SK-N-SH (cell line): ENCODE measurements at regions not wholly inside any gene's neighbourhood (a gene's known extent, or its start where the extent isn't known, plus 50 kb on each side); places are given as distances from the start of the nearest gene placed in this dataset.
"Not testable (repeated sequence)": the region's sequence is repeated elsewhere in the genome, so short reads cannot be mapped to it uniquely, and the experiment has no call there.

ENCODE experiments used
- CTCF ChIA-PET: fragments of 300-600, 350-600 bp; formaldehyde crosslinking; extraction: SDS; loops from one replicate; lab custom pipeline; 2021; lab: Yijun Ruan, JAX
- POLR2A ChIA-PET: fragments of 350-600 bp; sonication (Branson Sonifier 250); formaldehyde crosslinking; extraction: SDS; loops from one replicate; lab custom pipeline; 2020; ENCODE audit warnings: antibody characterized with exemption, inconsistent platforms; lab: Yijun Ruan, JAX
- DNase-seq: peaks from one replicate; pipeline ENCODE4 v3.0.0; 2012
- H2AFZ ChIP-seq: fragments of 200-600 bp; sonication (generic); 2 replicates; pipeline ENCODE4 v1.8.1; 2016; ENCODE audit warnings: antibody characterized with exemption, mild to moderate bottlenecking, low read depth
- H3F3A ChIP-seq: fragments of 200-600 bp; sonication (generic); replicated peaks from 2 replicates; pipeline ENCODE3; 2016; ENCODE audit warnings: antibody characterized with exemption, mild to moderate bottlenecking; ENCODE audit not compliant: insufficient read depth
- H3K27ac ChIP-seq, 2 experiments: fragments of 200-500 bp in 1 of 2; fragments of 200-600 bp in 1 of 2; sonication (Bioruptor generic) in 1 of 2; sonication (generic), shearing (Covaris generic) in 1 of 2; 2 replicates each; pipeline versions ENCODE4 v1.5.1 to v1.6.1; 2014 to 2016; ENCODE audit warnings: low read depth in 2 of 2, inconsistent platforms in 1 of 2, low read length in 1 of 2, mild to moderate bottlenecking in 1 of 2, mixed read lengths in 1 of 2
- H3K27me3 ChIP-seq: fragments of 200-600 bp; sonication (generic), shearing (Covaris generic); 2 replicates; pipeline ENCODE4 v1.6.1; 2016; ENCODE audit warnings: mixed run types; ENCODE audit not compliant: insufficient read depth
- H3K36me3 ChIP-seq, 2 experiments: fragments of 200-500 bp in 1 of 2; fragments of 200-600 bp in 1 of 2; sonication (Bioruptor generic) in 1 of 2; sonication (generic) in 1 of 2; replicated peaks in 1 of 2; 2 replicates each; pipeline versions ENCODE3 to v1.5.1; 2014 to 2016; ENCODE audit warnings: low read length in 1 of 2, mild to moderate bottlenecking in 1 of 2; ENCODE audit not compliant: insufficient read depth in 2 of 2, control insufficient read depth in 1 of 2
- H3K4me1 ChIP-seq, 2 experiments: fragments of 200-500 bp in 1 of 2; fragments of 200-600 bp in 1 of 2; sonication (Bioruptor generic) in 1 of 2; sonication (generic), shearing (Covaris generic) in 1 of 2; 2 replicates each; pipeline versions ENCODE4 v1.5.1 to v1.6.1; 2014 to 2016; ENCODE audit warnings: low read depth in 1 of 2, low read length in 1 of 2, mixed run types in 1 of 2; ENCODE audit not compliant: insufficient read depth in 2 of 2, control insufficient read depth in 1 of 2
- H3K4me2 ChIP-seq: fragments of 200-600 bp; sonication (generic), shearing (Covaris generic); 2 replicates; pipeline ENCODE4 v1.6.1; 2017; ENCODE audit warnings: mixed run types
- H3K4me3 ChIP-seq, 2 experiments: fragments of 200-500 bp in 1 of 2; fragments of 200-600 bp in 1 of 2; sonication (Bioruptor generic) in 1 of 2; sonication (generic), shearing (Covaris generic) in 1 of 2; 2 replicates each; pipeline versions ENCODE4 v1.5.1 to v1.8.1; 2014 to 2016; ENCODE audit warnings: low read depth in 2 of 2, inconsistent platforms in 1 of 2, low read length in 1 of 2, mild to moderate bottlenecking in 1 of 2, mixed read lengths in 1 of 2, moderate library complexity in 1 of 2
- H3K79me2 ChIP-seq: fragments of 200-600 bp; sonication (generic); 2 replicates; pipeline ENCODE4 v1.8.1; 2017; ENCODE audit warnings: mild to moderate bottlenecking; ENCODE audit not compliant: insufficient read depth
- H3K9ac ChIP-seq: fragments of 200-600 bp; sonication (generic); 2 replicates; pipeline ENCODE4 v1.6.1; 2017; ENCODE audit warnings: mixed run types
- H3K9me2 ChIP-seq: fragments of 200-600 bp; sonication (generic); 2 replicates; pipeline ENCODE4 v1.6.1; 2017; ENCODE audit warnings: mixed run types
- H3K9me3 ChIP-seq: fragments of 200-600 bp; sonication (generic); 2 replicates; pipeline ENCODE4 v1.6.1; 2017; ENCODE audit warnings: mixed run types, mild to moderate bottlenecking, moderate library complexity
- H4K20me1 ChIP-seq: fragments of 200-600 bp; sonication (generic); 2 replicates; pipeline ENCODE4 v1.6.1; 2017; ENCODE audit warnings: mild to moderate bottlenecking, mixed run types; ENCODE audit not compliant: insufficient read depth
- CTCF ChIP-seq: fragments of 200-600 bp; sonication (generic); IDR thresholded peaks from 2 replicates; pipeline ENCODE4 v1.6.1; 2017; ENCODE audit warnings: antibody characterized with exemption, mild to moderate bottlenecking, moderate library complexity
- ELF1 ChIP-seq: IDR thresholded peaks from 2 replicates; pipeline ENCODE4 v1.4.0; 2012
- FOSL2 ChIP-seq: IDR thresholded peaks from 2 replicates; pipeline ENCODE4 v1.4.0; 2012; ENCODE audit warnings: low read depth, mild to moderate bottlenecking, moderate library complexity, borderline replicate concordance
- FOXJ3 ChIP-seq: sonication (generic); formaldehyde crosslinking; IDR thresholded peaks from 2 replicates; pipeline ENCODE4 v1.5.1; 2020; ENCODE audit warnings: mild to moderate bottlenecking, missing genetic modification reagents
- GATA2 ChIP-seq: sonication (generic); formaldehyde crosslinking; IDR thresholded peaks from 2 replicates; pipeline ENCODE4 v1.5.0; 2020; ENCODE audit warnings: mild to moderate bottlenecking, missing genetic modification reagents
- IRF3 ChIP-seq: fragments of 150-350 bp; IDR thresholded peaks from 2 replicates; pipeline ENCODE4 v1.6.1; 2016; ENCODE audit warnings: mild to moderate bottlenecking, low read depth, low read length
- POLR2AphosphoS5 ChIP-seq: IDR thresholded peaks from 2 replicates; pipeline ENCODE4 v1.6.1; 2012; ENCODE audit warnings: low read depth, low read length
- RAD21 ChIP-seq: IDR thresholded peaks from 2 replicates; pipeline ENCODE4 v1.6.1; 2012; ENCODE audit warnings: mild to moderate bottlenecking, low read length
- RFX5 ChIP-seq: IDR thresholded peaks from 2 replicates; pipeline ENCODE4 v1.6.1; 2012; ENCODE audit warnings: mild to moderate bottlenecking, improper control_type of control experiment, low read length
- SIN3A ChIP-seq: IDR thresholded peaks from 2 replicates; pipeline ENCODE4 v1.6.1; 2012; ENCODE audit warnings: low read depth, mild to moderate bottlenecking, low read length, moderate library complexity, borderline replicate concordance
- TAF1 ChIP-seq: IDR thresholded peaks from 2 replicates; pipeline ENCODE4 v1.6.1; 2012; ENCODE audit warnings: low read depth, mild to moderate bottlenecking, low read length, moderate library complexity, borderline replicate concordance
- YY1 ChIP-seq: IDR thresholded peaks from 2 replicates; pipeline ENCODE4 v1.4.0; 2012; ENCODE audit warnings: low read depth, mild to moderate bottlenecking
- WGBS: methylation state at CpG from one replicate; pipeline ENCODE4 v1.1.6; 2017; ENCODE audit warnings: low lambda C conversion rate; 5-methylcytosine and 5-hydroxymethylcytosine counted together

GRCh38 chr6:84825461-84825860 is 61.1 kb upstream of the TBX18 start:
- CTCF ChIA-PET: interaction anchor here (1.5 kb wide), 1 partner anchor 51 kb away, joined by 3 read pairs; no protein-coding TSS in a partner anchor
- no peaks in the 10 kb centered on the region for H4K20me1 ChIP-seq
- no peaks in the 10 kb centered on the region for H3K9me2 ChIP-seq
- H3K4me1 ChIP-seq: no peaks in the 10 kb centered on the region
- 0% methylated on average over 1 of the region's 1 CpG for WGBS
- no peak overlapping the region for H3K9ac ChIP-seq
- H3K27ac ChIP-seq: no peak overlapping the region
- no peak overlapping the region for H2AFZ ChIP-seq
- POLR2A ChIA-PET: no interaction called here
- H3K9me3 ChIP-seq: no peaks in the 10 kb centered on the region
- no peak for TF ChIP-seq RAD21
- no peak for TF ChIP-seq SIN3A
- TF ChIP-seq YY1: no peak
- TF ChIP-seq RFX5: no peak
- no peak for TF ChIP-seq FOXJ3 (CRISPR knock-in tag)
- TF ChIP-seq POLR2AphosphoS5: no peak
- no peak for TF ChIP-seq CTCF
- no peak for TF ChIP-seq GATA2 (CRISPR knock-in tag)
- no peak for TF ChIP-seq FOSL2
- TF ChIP-seq IRF3: no peak
- TF ChIP-seq ELF1: no peak
- no peak for TF ChIP-seq TAF1
- H3K79me2 ChIP-seq: no peaks in the 10 kb centered on the region
- no peak overlapping the region for H3K4me2 ChIP-seq
- H3K4me3 ChIP-seq: no peak overlapping the region
- H3F3A ChIP-seq: no peaks in the 10 kb centered on the region
- no peaks in the 10 kb centered on the region for H3K36me3 ChIP-seq
- peaks cover 7% of the 10 kb centered on the region; the same call in 1 of the 2 replicates for H3K27me3 ChIP-seq
- DNase-seq: no peak

- CTCF ChIA-PET: not testable (repeated sequence)
Measured at GRCh38 chr6:84821314-84821713, 56.9 kb upstream of the TBX18 start.

More at GRCh38 chr6:84821314-84821713, 56.9 kb upstream of the TBX18 start:
- H3K4me3 ChIP-seq, H2AFZ ChIP-seq, H3K79me2 ChIP-seq, DNase-seq, H3K9ac ChIP-seq, H3K4me2 ChIP-seq, H3K36me3 ChIP-seq, H3K27ac ChIP-seq, POLR2A ChIA-PET, H3F3A ChIP-seq, H3K9me3 ChIP-seq, H3K9me2 ChIP-seq, H3K4me1 ChIP-seq, H4K20me1 ChIP-seq, H3K27me3 ChIP-seq: not testable (repeated sequence)
- WGBS: 5% methylated on average over 1 of the region's 1 CpG
